HG03342 (cell line): ENCODE measurements at regions not wholly inside any gene's neighbourhood (a gene's known extent, or its start where the extent isn't known, plus 50 kb on each side); places are given as distances from the start of the nearest gene placed in this dataset.
A peak's percentile ranks its signal among the peaks of the same experiment; 100 is the strongest.

Source experiments
- ATAC-seq: cut with Tn5 transposase; IDR thresholded peaks from one replicate; pipeline ENCODE4 v1.9.1; 2021; ENCODE audit warnings: mild to moderate bottlenecking, moderate library complexity; ENCODE audit not compliant: unreplicated experiment

DNA sequence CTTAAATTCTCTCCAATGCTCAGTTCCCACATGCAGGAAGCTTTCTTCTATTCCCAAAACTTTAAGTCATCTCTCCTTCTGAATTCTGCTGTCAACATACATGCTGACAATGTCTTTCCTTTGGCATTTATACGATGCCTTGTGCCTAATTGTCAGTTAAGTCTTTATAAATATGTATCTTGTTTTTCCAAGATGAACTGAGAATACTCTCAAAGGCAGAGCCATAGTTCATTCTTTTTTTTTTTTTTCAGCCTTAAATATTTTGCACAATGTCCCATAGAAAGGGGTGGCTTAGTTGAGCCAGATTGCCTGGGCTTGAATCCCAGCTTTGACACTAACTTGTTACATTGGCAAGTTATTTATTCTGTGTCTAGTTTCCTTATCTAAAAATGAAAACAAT lies 210.6 kb downstream of the QDPR start:
- ATAC-seq: no peak

DNA sequence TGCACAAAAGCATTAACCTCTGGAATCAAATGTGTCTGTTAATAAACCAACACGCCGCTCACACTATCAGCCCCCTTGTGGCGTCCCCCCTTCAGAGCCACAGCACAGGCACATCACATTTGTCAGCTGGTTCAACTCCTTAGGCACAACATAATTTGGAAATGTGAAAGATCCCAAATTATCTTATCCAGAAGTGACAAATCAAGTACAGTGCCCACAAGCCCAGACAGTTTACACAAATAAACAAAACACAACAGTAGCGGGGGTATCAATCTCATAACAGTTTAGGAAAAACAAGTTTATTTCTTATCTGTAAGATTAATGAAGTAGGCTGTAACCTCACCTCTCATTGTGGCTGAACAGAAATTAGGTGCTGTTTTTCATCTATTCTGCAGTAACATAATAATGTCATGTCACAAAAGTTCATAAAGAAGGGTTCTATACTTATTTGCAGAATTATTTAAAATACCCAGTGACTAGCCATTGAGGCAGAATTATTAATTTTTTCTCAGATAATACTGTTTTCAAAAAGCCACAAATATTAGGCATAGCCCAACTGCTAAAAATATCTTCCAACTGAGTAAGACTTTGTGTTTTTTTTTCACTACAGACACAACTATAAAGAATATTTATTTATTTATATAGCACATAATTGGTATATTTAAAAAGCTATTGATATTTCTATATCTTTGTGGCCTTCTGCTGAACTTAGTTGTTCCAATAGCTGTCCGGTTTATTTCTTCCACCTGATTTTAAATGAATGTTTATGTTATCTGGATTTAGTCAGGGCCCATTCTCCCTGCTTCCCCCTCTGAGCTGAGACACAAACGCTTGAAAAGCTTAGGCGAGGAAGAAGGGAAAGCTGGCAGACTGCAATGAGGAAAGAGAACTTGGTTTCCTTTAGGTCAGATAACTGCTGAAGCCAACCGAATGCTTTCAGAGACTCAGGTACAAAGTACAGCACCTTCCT lies 214.7 kb downstream of the QDPR start:
- no peak for ATAC-seq

DNA sequence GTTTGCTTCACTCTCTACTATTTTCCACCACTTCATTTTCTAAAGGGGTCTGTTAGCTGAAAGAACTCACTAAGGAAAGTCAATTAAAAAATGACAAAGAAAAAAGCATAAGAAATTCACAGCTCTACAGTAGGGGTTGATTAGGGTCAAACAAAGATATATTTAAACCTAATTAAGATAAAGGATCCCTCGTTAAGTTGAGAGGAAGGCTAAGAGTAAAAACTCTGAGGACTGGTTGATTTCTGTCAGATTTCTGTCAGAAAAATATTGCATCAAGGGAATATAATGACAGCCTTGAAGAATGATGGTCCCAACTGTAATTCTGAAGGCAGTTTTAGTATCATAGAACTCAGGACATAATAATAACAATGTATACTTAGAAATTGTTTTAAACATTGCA lies 218.0 kb downstream of the QDPR start:
- ATAC-seq: no peak

DNA sequence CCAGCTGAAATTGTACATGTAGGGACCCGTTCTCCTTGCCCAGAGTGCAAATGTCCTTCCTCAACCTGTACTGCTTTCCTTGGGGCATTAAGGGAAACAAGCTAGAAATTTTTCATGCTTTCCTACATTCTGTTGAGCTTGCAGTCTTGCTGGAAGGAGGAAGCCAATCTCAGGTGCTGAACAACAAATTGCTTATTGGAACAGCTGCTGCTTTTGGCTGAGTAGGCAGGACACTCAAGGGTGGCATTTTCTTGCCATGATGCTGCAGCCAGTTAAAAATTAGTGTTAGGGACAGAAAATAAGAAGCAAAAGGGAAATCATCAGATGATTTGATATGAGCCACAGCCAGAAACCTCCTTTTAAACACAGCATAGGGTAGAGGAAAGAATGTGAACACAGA lies 223.7 kb downstream of the QDPR start:
- ATAC-seq: no peak

DNA sequence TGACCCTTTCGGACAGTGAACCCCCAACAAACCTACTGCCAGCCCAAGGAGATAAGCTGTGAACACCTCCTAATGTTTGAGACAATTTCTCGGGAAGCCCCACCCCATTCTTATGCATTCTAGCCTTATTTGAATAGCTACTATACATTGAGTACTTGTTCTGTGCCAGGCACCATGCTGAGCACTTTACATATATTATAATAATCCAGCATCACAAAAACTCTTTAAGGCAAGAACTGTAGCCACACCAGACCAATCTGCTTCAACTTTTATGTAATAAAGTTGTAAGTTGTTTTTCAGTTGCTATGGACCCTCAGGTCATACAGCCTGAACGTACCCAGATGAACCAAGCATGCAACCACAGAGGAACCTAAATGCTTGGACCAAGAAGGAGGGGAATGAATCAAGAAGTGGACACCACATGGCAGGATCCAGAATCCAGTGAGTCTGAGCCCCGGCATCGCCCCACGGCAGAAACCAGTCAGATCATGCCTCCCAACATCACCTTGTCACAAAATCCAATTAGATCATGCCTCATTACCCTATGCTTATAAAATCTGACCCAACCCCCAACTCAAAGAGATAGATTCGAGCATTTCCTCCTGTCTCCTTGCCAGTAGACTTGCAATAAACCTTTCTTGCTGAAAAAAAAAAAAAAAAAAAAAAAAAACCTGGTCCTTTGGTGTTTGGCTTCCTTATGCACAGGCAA lies 225.0 kb downstream of the QDPR start:
- no peak for ATAC-seq

DNA sequence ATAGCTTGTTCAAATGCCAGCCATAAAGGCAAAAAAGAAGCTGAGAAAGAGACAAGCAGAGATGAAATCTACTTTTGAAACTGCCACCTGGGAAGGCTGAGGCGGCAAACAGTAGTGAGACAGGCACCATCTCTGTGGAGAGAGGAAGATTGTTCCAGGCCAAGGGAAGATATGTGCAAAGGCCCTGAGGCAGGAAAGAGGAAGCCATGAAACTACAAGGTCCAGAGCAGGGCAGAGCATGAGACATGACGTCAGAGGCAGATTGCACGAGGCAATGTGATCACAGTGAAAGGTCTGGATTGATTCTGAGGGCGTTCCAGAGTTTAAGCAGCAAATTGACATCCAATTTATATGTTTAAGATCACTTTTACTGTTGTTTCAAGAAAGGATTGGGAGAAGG lies 226.1 kb downstream of the QDPR start:
- ATAC-seq: no peak

DNA sequence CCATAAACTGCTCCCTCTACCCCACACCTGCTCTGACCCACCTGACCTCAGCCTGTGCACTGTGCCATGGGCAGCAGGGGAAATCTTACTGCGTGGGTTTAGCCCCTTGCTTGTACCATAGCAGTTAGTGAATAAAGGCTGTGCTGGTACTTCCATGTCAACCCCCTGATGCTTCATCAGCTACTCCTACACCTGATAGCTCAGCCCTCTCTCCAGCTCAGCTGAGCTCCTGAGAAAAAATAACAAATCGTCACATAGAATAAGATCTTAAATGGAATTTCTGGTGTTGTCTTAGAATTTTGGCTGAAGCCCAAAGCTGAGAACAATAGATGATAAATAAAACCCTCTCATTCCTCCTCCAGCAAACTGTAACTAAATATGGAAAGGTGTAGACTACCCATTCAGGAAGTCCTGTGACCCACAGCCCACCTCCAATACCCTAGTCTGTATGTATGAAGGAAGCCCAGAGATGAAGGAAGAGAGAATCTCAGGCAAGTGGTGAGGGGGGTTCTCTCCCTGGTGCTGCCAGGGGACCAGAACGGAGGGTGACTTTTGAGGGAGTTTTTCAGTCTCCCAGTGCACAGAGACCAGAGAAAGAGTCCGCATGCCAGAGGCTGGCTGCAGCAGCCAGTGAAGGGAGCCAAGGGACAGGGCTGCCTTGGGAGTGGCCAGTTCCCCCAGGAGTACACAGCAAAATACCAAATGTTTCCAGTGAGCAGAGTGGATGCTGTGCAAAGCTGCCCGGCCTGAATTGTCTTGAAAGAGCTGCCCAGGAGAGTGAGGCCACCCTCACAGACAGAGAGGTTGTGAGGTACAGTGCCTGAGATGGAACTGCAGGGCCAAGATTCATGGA lies 227.3 kb downstream of the QDPR start:
- no peak for ATAC-seq

DNA sequence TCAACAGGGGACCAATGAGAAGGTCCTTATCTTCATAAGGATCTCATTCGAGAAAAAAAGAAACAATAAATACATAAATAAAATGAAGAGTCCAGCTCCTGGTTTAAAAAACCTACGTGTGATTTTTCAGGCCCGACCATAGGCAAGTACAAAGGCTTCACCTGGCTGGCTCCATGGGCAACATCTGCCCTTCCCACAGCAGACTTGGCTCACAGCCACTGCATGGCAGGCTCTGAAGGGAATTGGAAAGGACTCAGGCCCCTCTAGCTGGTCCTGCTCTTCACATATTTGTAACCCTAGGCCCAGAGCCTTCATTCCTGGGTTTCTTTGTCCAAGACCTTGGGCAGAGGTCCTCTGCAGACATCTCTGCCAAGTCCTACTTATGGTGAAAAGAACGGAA lies 228.1 kb downstream of the QDPR start:
- ATAC-seq: no peak

DNA sequence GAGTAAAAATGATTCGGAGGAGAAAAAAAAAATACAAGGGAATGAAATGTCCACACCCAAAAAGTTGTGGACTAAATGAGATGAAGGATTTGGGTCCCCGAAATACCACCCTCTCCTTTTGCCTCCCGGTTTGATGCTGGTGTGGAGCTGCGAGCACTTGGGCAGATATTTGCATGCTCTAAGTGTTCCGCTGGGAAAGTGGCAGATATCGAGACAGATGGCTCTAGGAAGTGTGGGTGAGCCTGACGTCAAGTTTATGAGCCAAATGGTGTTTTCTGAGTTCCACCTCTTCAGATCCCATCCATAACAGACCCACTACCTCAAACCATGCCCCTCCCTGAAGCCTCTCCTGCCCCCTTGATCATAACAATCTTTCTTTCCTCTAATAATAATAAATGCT lies 228.6 kb downstream of the QDPR start:
- no peak for ATAC-seq

DNA sequence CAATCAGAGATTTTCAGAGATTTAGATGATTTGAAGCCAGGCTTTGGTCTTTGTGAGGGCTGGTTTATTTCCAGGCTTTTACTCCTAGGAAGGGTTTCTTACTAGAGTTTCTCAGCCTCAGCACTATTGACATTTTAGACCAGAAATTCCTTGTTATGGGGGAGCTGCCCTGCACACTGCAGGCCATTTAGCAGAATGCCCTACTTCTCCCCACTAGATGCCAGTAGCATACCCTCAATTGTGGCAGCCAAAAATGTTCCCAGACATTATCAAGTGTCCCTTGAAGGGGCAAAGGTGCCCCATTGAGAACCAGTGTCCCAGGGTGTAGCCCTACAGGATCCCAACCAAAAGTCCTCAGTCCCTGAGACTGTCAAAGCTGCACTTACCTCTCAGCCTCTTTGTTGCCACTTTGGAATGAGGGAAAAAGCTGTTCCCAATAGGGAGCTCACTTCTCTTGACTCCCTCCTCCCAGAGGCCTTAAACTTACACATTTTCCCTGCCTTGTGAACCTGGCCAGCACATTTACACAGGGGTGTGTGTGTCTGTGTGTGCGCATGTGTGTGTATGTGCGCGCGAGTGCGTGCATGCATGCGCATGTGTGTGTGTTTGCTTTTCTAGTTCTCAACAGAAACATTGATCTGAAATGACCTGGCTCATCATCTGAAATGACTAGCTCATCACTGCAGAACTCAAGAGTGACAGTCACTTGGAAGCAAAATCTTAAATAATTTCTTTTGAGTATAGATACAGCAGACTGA lies 231.4 kb downstream of the QDPR start:
- no peak for ATAC-seq

DNA sequence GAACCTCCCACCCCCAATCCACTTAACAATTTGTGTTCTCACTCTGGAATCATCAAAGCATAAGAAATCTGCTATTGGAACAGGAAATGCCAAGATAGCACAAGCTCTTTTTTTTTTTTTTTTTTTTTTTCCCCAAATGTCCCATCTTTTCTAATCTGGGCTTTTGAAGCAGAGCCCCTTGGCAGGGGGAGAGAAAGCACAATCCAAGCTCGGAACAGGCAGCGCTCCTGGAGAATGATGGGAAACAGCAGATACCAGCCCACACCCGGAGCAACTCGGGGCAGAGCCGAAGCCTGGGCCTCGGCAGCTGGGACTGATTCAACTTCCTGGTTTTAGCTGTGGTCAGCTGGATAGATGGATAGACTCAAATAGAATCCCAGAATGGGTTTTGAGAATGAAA lies 235.1 kb downstream of the QDPR start:
- ATAC-seq: no peak

DNA sequence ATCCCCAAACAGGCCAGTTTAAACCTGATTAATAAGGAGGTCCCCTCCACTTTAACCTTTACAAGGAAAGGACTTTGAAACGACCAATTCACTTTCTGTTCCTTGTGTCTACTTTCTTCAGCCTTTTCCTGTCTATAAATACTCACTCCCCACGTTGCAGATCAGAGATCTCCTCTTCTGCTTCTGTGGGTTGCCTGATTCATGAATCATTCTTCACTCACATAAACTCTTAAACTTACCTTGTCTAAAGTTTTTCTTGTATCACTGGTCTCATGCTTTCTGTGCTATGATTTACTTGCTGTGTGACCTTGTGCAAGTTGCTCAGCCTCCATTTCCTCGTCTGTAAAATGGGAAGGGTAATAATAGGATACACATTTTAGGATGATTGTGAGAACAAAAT lies 236.1 kb downstream of the QDPR start:
- ATAC-seq: no peak

DNA sequence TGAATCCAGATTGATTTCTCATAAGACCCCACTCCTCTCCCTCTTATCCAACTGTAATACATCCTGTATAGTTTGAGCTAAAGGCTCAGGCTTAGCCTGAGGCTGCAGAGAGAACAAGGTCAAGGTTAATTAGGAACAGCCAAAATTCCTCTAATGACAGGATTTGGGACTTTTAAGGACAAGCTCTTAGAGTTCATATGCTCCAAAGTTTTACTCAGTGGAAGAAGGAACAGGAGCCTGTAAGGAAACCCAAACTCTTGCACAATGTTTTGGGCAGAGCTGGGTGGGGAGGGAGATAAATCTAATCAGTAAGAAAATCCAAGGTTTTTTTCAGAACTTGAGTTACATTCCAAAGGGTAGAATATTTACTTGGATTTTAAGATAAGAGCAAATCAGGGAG lies 238.8 kb downstream of the QDPR start:
- ATAC-seq: no peak

DNA sequence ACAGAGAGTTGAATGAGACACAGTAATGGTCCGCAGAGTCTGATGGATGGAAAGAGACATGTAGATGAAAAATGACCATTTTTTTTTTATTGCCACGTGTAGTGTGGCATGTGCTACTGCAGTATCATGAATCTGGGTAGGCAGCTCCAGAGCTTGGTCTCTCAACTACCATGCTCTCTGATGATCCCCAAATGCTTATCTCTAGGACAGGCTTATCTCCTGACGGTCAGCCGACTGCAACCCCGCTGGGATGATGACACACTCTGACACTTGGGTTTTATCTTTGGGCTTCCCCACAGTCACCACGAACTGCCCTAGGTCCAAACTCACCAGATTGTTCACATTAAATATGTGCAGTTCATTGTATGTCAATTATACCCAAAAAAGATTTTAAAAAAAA lies 239.7 kb downstream of the QDPR start:
- ATAC-seq: no peak

DNA sequence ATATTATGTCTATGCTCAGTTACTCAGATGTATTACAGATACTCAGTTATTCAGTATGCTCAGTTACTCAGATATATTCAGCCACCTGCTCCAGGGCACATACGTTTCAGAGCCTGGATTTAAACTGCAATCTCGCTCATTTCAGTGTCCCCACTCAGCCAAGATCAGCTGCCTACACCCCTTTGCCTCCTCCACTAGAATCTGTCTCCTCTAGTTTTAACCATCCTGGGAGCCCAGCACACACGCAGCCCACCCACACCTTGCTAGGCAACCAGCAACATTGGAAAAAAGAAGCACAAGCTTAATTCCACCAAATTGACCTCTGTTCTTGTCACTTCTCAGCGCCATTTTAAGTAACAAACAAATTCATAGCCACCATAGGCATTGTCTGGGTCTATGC lies 246.2 kb downstream of the QDPR start:
- no peak for ATAC-seq

DNA sequence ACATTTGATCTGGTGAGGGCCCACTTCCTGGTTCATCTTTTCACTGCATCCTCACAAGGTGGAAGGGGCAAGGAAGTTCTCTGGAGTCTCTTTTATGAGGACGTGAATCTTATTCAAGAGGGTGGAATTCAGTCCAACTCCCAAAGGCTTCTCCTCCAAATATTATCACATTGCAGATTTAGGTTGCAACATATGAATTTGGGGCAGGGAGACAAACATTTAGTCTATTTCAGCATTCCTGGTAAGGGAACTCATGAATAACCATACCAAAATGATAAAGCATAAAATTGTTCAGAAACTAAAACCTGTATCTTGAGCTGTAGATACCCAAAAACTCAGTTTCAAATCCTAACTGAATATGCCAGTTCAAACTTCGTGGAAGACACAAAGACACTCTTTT lies 246.8 kb downstream of the QDPR start:
- ATAC-seq: no peak

DNA sequence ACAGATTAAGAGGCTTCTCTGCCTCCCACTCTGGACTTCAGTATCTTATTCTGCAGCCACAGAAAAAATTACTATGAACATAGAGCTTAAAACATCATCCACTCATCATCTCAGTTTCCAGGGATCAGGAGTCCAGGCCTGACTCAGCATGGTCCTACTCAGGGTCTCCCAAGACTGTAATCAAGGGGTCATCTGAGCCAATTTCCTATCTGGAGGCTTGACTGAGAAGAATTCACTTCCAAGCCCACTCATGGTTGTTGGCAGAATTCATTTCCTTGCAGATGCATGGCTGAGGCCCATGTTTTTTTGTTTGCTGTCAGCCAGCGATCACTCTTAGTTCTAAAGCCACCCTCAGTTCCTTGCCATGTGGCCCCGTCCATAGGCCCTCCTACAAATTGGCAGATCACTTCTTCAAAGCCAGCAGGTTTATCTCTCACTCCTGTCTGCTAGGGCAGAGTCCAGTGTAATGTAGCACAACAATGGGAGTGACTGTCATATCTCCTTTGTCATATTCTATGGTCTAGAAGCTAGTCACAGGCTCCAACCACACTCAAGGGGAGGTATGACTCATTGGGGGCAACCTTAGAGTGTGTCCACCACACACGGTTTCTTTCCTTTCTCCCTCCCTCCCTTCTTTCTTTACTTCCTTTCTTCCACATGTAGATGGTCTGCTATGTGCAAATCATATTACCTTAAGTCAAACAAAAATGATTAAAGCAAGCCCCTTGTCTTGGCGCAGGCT lies 251.6 kb downstream of the QDPR start:
- peak; percentile 49 for ATAC-seq

DNA sequence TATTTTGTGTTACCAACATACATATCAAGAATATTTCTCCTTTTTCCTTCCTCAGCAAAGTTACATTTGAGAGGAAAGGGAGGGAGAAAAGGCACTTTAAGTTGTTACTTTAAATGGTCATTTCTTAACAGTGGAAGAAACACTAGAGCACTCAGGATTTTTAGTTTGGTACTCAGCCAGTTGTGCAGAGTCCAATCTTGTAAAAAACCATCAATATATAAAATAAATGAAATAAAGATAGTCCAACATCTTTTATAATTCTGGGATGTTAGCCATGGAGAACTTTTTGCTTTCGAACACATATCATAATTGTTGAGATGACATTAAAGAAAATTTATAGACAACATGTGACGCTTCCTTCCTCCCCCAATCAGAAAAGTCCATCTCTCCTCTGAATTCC lies 253.8 kb downstream of the QDPR start:
- ATAC-seq: no peak

DNA sequence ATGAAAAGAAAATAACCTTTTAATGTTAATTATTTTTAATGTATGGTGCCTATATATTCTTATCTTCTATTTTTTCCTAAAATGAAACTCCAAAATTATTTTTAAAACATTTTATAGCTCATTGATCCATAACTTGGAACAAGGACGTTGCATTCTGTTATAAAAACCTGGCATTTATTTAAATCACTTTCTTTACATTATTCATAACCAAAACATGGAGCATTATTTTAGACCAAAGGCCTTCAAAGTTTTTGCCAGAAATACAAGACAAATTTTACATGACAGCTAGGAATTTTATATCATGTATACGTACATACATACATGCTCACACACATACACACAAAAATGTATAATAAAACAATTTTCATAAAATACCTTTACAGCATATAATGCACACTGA lies 259.8 kb downstream of the QDPR start:
- ATAC-seq: no peak

DNA sequence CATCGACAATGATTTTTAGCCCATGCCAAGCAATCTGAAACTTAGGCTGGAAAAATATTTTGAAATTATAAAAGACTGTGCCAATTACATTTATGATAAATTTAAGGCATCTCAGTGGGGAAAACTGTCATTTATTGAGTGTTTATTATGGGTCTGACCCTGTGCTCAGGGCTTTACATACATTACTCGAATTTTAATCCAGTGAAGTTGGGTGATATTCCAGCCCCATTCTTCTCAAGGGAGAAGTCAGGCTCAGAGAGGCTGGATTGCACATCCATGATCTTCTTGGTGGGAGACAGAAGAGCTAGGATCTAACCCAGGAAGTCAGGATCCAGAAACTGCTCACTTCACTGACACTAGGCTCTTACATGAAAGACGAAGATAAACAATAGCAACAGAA lies 260.8 kb downstream of the QDPR start:
- ATAC-seq: no peak
